Endodermal cell (in vitro differentiated cells): ENCODE measurements at regions not wholly inside any gene's neighbourhood (a gene's known extent, or its start where the extent isn't known, plus 50 kb on each side); places are given as distances from the start of the nearest gene placed in this dataset.

Experiments used
- DNase-seq: peaks from one replicate; pipeline ENCODE4 v3.0.0-alpha.2; 2017
- H3K27ac ChIP-seq: 2 replicates; pipeline ENCODE4 v1.5.1; 2013; ENCODE audit warnings: mild to moderate bottlenecking, low read depth, low read length, moderate library complexity
- H3K27me3 ChIP-seq: 2 replicates; pipeline ENCODE4 v1.6.1; 2013; ENCODE audit warnings: mild to moderate bottlenecking, low read length, moderate library complexity; ENCODE audit not compliant: insufficient read depth, control insufficient read depth, poor library complexity, severe bottlenecking
- H3K36me3 ChIP-seq: 2 replicates; pipeline ENCODE4 v1.7.0; 2013; ENCODE audit warnings: mild to moderate bottlenecking, low read length, moderate library complexity; ENCODE audit not compliant: control insufficient read depth, insufficient read depth
- H3K4me1 ChIP-seq: one replicate; pipeline ENCODE4 v1.7.0; 2013; ENCODE audit warnings: low read length; ENCODE audit not compliant: control insufficient read depth, insufficient read depth
- H3K4me3 ChIP-seq: 2 replicates; pipeline ENCODE4 v1.5.1; 2013; ENCODE audit warnings: mild to moderate bottlenecking, low read length, moderate library complexity
- H3K9ac ChIP-seq: 2 replicates; pipeline ENCODE4 v1.6.1; 2013; ENCODE audit warnings: mild to moderate bottlenecking, low read length, moderate library complexity; ENCODE audit not compliant: poor library complexity, severe bottlenecking; ENCODE audit errors: extremely low read depth
- H3K9me3 ChIP-seq: 2 replicates; pipeline ENCODE4 v1.6.1; 2013; ENCODE audit warnings: mild to moderate bottlenecking, low read length, moderate library complexity; ENCODE audit not compliant: control insufficient read depth
- H3K27ac Mint-ChIP-seq: 2 replicates; pipeline ENCODE4 v1.8.0; 2020; ENCODE audit warnings: mixed read lengths
- H3K27me3 Mint-ChIP-seq: 2 replicates; pipeline ENCODE4 v1.8.0; 2021; ENCODE audit warnings: mild to moderate bottlenecking, mixed read lengths; ENCODE audit not compliant: insufficient read depth
- H3K36me3 Mint-ChIP-seq: 2 replicates; pipeline ENCODE4 v1.8.0; 2020; ENCODE audit warnings: low read depth, mixed read lengths
- H3K4me1 Mint-ChIP-seq: 2 replicates; pipeline ENCODE4 v1.8.0; 2020; ENCODE audit warnings: mixed read lengths
- H3K4me3 Mint-ChIP-seq: 2 replicates; pipeline ENCODE4 v1.8.0; 2020; ENCODE audit warnings: mild to moderate bottlenecking, moderate library complexity, mixed read lengths
- H3K9me3 Mint-ChIP-seq: 2 replicates; pipeline ENCODE4 v1.8.0; 2020; ENCODE audit warnings: mild to moderate bottlenecking, mixed read lengths
- CTCF ChIP-seq: fragments of 200-600 bp; sonication (generic); conservative IDR thresholded peaks from 2 replicates; pipeline ENCODE4 v1.5.0; 2021; ENCODE audit warnings: antibody characterized with exemption, mild to moderate bottlenecking
- WGBS, 2 experiments: methylation state at CpG; one replicate each; pipeline versions ENCODE4 v1.1.5 to v1.1.7; 2013; ENCODE audit warnings: missing lambda C conversion rate in 2 of 2, mixed read lengths in 1 of 2; ENCODE audit not compliant: insufficient coverage in 1 of 2, insufficient read length in 1 of 2; 5-methylcytosine and 5-hydroxymethylcytosine counted together

GRCh38 chr2:100645695-100646429 lies 83.1 kb downstream of the PDCL3 start:
- DNase-seq: peak; percentile 28
- H3K9me3 Mint-ChIP-seq: peaks cover 22% of the 10 kb centered on the region
- Histone ChIP-seq H3K4me3 (no peak overlapping the region), H3K27ac (no peak overlapping the region), H3K9ac (no peak overlapping the region), H3K4me1 (no peaks in the 10 kb centered on the region), H3K36me3 (no peaks in the 10 kb centered on the region), H3K9me3 (peaks cover 4% of the 10 kb centered on the region), H3K27me3 (no peaks in the 10 kb centered on the region)
- no peak for TF ChIP-seq CTCF
- WGBS, 2 experiments: 70 to 87% methylated on average over 3 to 8 of the region's 8 CpGs
- H3K36me3 Mint-ChIP-seq: no peaks in the 10 kb centered on the region
- no peak overlapping the region for H3K4me3 Mint-ChIP-seq
- no peaks in the 10 kb centered on the region for H3K4me1 Mint-ChIP-seq
- H3K27me3 Mint-ChIP-seq: peaks cover 3% of the 10 kb centered on the region
- H3K27ac Mint-ChIP-seq: no peak overlapping the region

- Histone ChIP-seq H3K9me3 (peaks cover 4% of the 10 kb centered on the region), H3K27me3 (no peaks in the 10 kb centered on the region), H3K4me3 (no peak overlapping the region), H3K4me1 (no peaks in the 10 kb centered on the region), H3K9ac (no peak overlapping the region), H3K36me3 (no peaks in the 10 kb centered on the region), H3K27ac (no peak overlapping the region)
- 90 to 97% methylated on average over 1 of the region's 1 CpG for WGBS, 2 experiments
- peak; percentile 33 for DNase-seq
- TF ChIP-seq CTCF: no peak
- H3K9me3 Mint-ChIP-seq: peaks cover 22% of the 10 kb centered on the region
- H3K27me3 Mint-ChIP-seq: peaks cover 4% of the 10 kb centered on the region
- H3K4me1 Mint-ChIP-seq: no peaks in the 10 kb centered on the region
- no peak overlapping the region for H3K4me3 Mint-ChIP-seq
- no peaks in the 10 kb centered on the region for H3K36me3 Mint-ChIP-seq
- H3K27ac Mint-ChIP-seq: no peak overlapping the region
These were observed 84.9 kb downstream of the PDCL3 start for GRCh38 chr2:100647709-100648108.

- Mint-ChIP-seq H3K27me3 (peaks cover 4% of the 10 kb centered on the region), H3K4me1 (no peaks in the 10 kb centered on the region), H3K4me3 (no peak overlapping the region), H3K27ac (no peak overlapping the region), H3K36me3 (no peaks in the 10 kb centered on the region), H3K9me3 (peaks cover 17% of the 10 kb centered on the region)
- WGBS, 2 experiments: 84 to 86% methylated on average over 3 of the region's 3 CpGs
- Histone ChIP-seq H3K27ac (no peak overlapping the region), H3K9ac (no peak overlapping the region), H3K4me3 (no peak overlapping the region), H3K4me1 (no peaks in the 10 kb centered on the region), H3K27me3 (no peaks in the 10 kb centered on the region), H3K36me3 (no peaks in the 10 kb centered on the region), H3K9me3 (peaks cover 4% of the 10 kb centered on the region)
- no peak for TF ChIP-seq CTCF
- DNase-seq: no peak
These were observed 87.4 kb downstream of the PDCL3 start for GRCh38 chr2:100650151-100650550.
